Mucosa of descending colon (tissue), 3 donors: ENCODE measurements at regions not wholly inside any gene's neighbourhood (a gene's known extent, or its start where the extent isn't known, plus 50 kb on each side); places are given as distances from the start of the nearest gene placed in this dataset.

Experiments
- ATAC-seq: fragments of 200-7000 bp; cut with Tn5 transposase; one replicate; pipeline ENCODE4 v1.9.1; 2020; ENCODE audit warnings: mild to moderate bottlenecking, moderate library complexity
- DNase-seq, 3 donors: peaks; one replicate each; pipeline ENCODE4 v3.0.0-alpha.2; 2020
- H3K36me3 ChIP-seq: fragments of 200-600 bp; one replicate; pipeline ENCODE4 v1.8.0; 2021; ENCODE audit warnings: low read depth, mild to moderate bottlenecking
- H3K4me1 ChIP-seq: fragments of 200-600 bp; one replicate; pipeline ENCODE4 v1.8.0; 2021; ENCODE audit warnings: low read depth, mild to moderate bottlenecking
- H3K4me3 ChIP-seq: fragments of 200-600 bp; one replicate; pipeline ENCODE4 v1.8.0; 2021; ENCODE audit warnings: mild to moderate bottlenecking
- H3K9me3 ChIP-seq: fragments of 200-600 bp; one replicate; pipeline ENCODE4 v1.8.0; 2021; ENCODE audit warnings: mild to moderate bottlenecking
- intact Hi-C, 2 donors: fragments of 100-400 bp; cut with DNase I in 1 of 2; cut with micrococcal nuclease in 1 of 2; formaldehyde crosslinking; loops; one replicate each; pipeline versions ENCODE4 v1.11.0 to v1.11.1; 2022; cut with DNase I, micrococcal nuclease
- TF ChIP-seq, protein P1 (sequence below): fragments of 200-600 bp; IDR thresholded peaks from one replicate; pipeline ENCODE4 v1.8.0; 2022; ENCODE audit warnings: antibody characterized with exemption, mild to moderate bottlenecking
- donor health status: DM: no; HTN: no; CAD: no; lungs with moderate emphysema.
- donor health status: DM: no; HTN: no; CAD: no.
- donor health status: DM: no; HTN: yes; CAD: no.

GRCh38 chr22:48175721-48176120 is 1413.3 kb downstream of the TBC1D22A start:
- Histone ChIP-seq H3K36me3 (no peaks in the 10 kb centered on the region), H3K4me3 (no peak overlapping the region), H3K9me3 (no peaks in the 10 kb centered on the region), H3K4me1 (no peaks in the 10 kb centered on the region)
- no peak for ATAC-seq
- DNase-seq = no peak
- TF ChIP-seq, protein P1, sequence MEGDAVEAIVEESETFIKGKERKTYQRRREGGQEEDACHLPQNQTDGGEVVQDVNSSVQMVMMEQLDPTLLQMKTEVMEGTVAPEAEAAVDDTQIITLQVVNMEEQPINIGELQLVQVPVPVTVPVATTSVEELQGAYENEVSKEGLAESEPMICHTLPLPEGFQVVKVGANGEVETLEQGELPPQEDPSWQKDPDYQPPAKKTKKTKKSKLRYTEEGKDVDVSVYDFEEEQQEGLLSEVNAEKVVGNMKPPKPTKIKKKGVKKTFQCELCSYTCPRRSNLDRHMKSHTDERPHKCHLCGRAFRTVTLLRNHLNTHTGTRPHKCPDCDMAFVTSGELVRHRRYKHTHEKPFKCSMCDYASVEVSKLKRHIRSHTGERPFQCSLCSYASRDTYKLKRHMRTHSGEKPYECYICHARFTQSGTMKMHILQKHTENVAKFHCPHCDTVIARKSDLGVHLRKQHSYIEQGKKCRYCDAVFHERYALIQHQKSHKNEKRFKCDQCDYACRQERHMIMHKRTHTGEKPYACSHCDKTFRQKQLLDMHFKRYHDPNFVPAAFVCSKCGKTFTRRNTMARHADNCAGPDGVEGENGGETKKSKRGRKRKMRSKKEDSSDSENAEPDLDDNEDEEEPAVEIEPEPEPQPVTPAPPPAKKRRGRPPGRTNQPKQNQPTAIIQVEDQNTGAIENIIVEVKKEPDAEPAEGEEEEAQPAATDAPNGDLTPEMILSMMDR = no peak
- intact Hi-C loops = no loop called here

- no peak for ATAC-seq
- intact Hi-C loops = no loop called here
- H3K4me3 ChIP-seq = no peak overlapping the region
- H3K36me3 ChIP-seq = no peaks in the 10 kb centered on the region
- H3K4me1 ChIP-seq = no peaks in the 10 kb centered on the region
- H3K9me3 ChIP-seq = no peaks in the 10 kb centered on the region
- DNase-seq = no peak
- TF ChIP-seq, protein P1 = no peak
These were observed 1411.3 kb downstream of the TBC1D22A start for GRCh38 chr22:48173773-48174160.

- Histone ChIP-seq H3K9me3 (no peaks in the 10 kb centered on the region), H3K4me1 (no peaks in the 10 kb centered on the region), H3K36me3 (no peaks in the 10 kb centered on the region), H3K4me3 (no peak overlapping the region)
- TF ChIP-seq, protein P1 = no peak
- DNase-seq = no peak
- intact Hi-C loops = no loop called here
- ATAC-seq = no peak
These were observed 1410.8 kb downstream of the TBC1D22A start for GRCh38 chr22:48173061-48173772.

DNA sequence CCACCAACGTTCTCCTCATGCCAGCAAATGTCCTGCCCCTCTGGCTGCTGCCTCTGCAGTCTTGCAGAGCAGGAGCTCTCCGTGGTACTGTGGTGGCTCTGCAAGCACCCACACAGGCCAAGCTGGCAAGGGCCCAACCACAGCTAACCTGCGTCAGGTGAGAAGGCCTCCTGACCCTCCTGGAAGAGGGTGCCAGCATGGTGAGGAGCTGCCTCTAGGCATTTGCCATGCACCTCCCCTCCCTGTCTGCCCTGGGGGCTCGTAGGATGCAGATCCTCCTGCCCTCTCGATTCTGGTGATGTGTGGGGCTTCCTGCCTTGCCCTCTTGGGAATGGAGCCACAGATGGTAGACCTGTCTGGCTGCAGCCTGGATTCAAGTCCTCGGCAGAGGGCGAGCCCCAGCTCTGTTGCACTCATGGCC is 1408.8 kb downstream of the TBC1D22A start:
- Histone ChIP-seq H3K9me3 (no peaks in the 10 kb centered on the region), H3K4me3 (no peak overlapping the region), H3K4me1 (no peaks in the 10 kb centered on the region), H3K36me3 (no peaks in the 10 kb centered on the region)
- ATAC-seq = no peak
- TF ChIP-seq, protein P1 = no peak
- intact Hi-C loops = no loop called here
- no peak for DNase-seq

- ATAC-seq (no peak), DNase-seq (no peak)
- Histone ChIP-seq H3K36me3 (no peaks in the 10 kb centered on the region), H3K9me3 (no peaks in the 10 kb centered on the region), H3K4me1 (no peaks in the 10 kb centered on the region), H3K4me3 (no peak overlapping the region)
- TF ChIP-seq, protein P1 = no peak
- intact Hi-C loops = no loop called here
These were observed 1406.8 kb downstream of the TBC1D22A start for GRCh38 chr22:48169227-48169626.

DNA sequence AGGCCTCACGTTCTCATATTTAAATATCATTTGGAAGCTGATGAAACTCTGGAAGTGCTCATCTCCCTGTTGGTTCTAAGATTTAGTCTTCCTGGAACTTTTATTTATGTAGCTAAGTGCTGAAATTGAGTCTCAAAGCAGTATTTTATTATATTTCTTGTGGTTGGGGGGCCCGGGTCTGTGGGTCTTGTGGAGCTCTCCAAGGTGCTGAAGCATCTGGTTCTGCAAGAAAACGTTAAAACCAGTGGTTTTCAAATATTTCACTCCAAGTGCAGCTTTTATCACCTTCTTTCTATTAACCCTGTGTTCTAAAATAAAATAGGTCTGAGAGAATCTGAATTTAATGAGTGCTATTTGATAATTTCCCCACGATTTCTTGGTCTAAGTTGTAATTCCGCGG is 1404.8 kb downstream of the TBC1D22A start:
- no peaks in the 10 kb centered on the region for H3K9me3 ChIP-seq
- TF ChIP-seq, protein P1 = no peak

More for the DNA sequence above, 1404.8 kb downstream of the TBC1D22A start:
- H3K36me3 ChIP-seq = no peaks in the 10 kb centered on the region
- ATAC-seq (no peak), DNase-seq (no peak)
- H3K4me3 ChIP-seq = no peak overlapping the region
- H3K4me1 ChIP-seq = no peaks in the 10 kb centered on the region
- intact Hi-C loops = no loop called here
